RPMI8226 (cell line): ENCODE measurements at regions not wholly inside any gene's neighbourhood (a gene's known extent, or its start where the extent isn't known, plus 50 kb on each side); places are given as distances from the start of the nearest gene placed in this dataset.
"Not testable (repeated sequence)": the region's sequence is repeated elsewhere in the genome, so short reads cannot be mapped to it uniquely, and the experiment has no call there.

Experiments
- DNase-seq: peaks from one replicate; pipeline ENCODE4 v3.0.0-alpha.2; 2015

GRCh38 chr12:19726122-19726521 lies 286.8 kb downstream of the AEBP2 start:
- no peak for DNase-seq

- DNase-seq: no peak
Observed at GRCh38 chr12:19726592-19726991, 287.3 kb downstream of the AEBP2 start.

GRCh38 chr12:19737019-19737418 lies 297.7 kb downstream of the AEBP2 start:
- DNase-seq: no peak

DNA sequence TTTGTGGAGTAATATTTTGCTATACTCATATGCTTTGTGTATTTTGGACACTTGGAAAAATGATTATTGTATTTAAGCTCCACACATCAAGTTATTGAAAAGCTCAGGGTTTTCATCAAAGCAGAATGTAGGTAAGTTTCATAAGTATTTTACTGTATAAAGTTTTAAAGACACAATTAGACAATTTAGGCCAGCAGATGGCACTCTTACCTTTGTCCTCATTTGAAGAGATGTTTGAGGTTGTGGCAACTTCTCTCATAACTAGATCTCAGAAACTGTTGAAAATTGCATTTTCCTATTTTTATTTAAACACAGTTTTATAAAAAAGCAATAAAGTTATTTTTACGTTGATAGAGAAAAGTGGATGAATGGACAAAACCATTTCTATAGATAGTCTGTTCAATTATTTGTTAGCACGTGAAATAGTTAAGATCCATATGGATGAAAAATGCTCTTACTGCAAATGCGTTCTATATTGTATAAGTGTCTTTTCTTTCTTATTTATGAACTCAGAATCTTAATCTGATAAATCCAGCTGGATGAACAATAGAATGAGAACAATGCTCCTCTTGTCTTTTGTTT lies 300.0 kb downstream of the AEBP2 start:
- DNase-seq: peak; percentile 64

DNA sequence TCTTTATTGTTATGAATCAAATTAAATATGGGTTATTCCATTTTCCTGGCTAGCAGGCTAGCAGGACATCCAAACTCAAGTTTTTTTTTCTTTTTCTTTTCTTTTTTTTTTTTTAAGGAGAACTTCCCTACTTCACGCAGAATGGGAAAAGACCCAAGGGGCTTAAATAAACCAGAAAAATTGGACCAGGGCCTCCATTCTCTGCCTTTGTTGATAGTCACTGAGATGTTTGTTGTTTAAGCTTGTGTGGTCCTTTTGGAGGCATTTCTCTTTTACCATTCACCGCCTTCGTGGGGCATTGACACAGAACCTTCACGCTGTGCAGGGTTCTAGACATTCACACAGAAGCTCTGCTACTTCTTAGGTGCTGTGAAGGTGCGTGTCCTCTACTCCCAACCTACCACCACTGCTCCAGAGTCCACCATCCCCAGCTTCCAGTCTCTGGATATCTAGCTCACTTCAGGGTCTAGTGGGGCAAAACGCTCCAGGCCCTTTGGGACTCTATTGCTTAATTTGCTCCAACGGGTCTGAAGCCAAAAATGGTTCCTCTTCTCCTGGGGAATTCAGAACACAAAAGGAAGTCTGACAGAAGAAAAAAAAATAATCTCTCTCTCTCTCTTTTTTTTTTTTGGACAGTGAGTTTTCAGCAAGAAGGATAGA lies 301.3 kb downstream of the AEBP2 start:
- no peak for DNase-seq

DNA sequence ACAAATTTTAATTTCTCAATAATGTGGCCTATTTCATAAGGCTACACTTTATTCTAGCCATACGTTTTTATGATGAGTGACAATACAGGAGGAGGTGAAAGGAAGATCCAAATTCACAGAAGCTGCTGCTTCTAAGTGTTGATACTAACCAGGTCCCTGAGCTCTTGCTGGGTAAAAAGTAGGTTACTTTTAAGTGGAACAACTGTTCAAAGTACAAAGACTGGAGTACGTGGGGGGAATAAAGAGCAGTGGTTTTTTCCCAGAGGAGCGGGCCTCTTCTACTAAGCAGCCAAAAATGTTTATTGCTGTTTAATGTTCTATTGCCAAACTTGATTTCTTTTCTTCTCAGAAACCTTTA lies 301.8 kb downstream of the AEBP2 start:
- DNase-seq: no peak

DNA sequence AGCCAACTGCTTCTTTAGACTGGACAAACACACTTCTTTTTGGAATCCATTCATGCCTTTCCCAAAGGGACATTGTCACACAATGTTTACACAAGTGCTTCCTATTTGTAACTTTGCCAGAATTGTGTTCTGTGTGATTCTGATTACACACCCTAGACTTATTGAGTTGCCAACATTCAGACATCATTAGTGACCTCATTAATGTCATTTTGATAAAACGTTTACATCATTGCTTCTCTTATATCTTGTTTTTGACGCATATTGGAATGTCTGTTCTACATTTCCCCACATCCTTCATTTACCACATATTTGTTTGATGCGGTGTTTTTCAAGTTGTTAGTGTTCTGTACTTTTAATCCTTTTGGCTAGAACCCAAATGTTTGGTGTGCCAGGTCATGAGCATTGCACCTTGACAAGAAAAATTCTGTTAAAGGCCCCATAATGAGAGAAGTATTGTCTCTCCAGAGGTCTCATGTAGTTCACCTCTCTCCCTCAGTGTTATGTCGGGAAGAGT lies 305.5 kb downstream of the AEBP2 start:
- DNase-seq: no peak

- DNase-seq: no peak
Observed at GRCh38 chr12:19746471-19746870, 307.2 kb downstream of the AEBP2 start.

DNA sequence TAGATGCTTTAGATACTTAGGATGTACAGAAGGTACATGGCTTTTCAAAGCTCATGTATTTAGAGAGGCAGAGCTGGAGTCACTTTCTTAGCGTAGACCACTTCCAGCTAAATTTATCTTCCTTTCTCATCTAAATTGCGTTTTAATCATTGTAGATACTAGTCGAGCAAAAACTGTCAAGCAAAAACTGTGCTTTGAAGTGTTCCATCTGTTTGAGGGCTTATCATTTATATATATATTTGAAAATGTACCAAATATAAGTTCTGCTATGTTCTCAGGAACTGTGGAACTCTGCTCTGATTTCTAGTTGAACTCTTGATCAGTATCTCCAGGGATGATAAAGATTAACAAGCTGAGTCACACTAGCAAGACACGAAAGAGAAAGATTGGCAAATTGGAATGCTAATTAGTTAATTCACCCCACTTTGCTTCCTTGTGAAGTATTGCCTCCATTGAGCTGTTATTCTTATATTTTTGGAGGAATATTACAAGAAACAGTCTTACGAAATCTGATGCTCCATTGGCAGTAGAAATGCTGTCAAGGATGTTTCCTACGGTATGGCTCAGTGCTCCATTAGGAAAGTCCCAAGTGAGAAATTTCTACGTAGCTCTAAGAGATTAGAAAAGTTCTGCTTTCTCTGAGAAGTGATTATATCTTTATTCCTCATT lies 310.7 kb downstream of the AEBP2 start:
- DNase-seq: no peak

DNA sequence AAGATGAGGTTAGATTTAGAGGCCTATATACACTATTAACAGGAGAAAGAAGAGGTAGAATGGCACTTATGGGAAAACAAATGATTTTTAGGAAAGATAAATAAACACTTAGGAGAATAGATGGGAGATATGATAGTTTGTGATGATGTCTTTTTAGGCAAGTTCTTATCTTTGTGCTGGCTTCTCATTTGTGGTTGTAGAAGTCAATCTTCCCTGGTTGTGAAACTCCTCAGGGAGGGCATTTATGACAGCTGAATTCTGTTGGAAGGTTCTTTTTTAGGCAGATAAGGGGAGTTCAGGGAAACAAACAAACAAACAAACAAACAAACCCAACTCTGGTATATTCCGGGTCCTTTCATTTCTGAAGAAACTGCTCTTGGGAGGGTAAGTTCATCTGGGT lies 311.8 kb downstream of the AEBP2 start:
- no peak for DNase-seq

- DNase-seq: no peak
Observed at GRCh38 chr12:19752712-19753111, 313.4 kb downstream of the AEBP2 start.

- DNase-seq: no peak
Observed at GRCh38 chr12:19755136-19755535, 315.8 kb downstream of the AEBP2 start.

GRCh38 chr12:19757317-19757877 lies 318.1 kb downstream of the AEBP2 start:
- DNase-seq: peak; percentile 8

DNA sequence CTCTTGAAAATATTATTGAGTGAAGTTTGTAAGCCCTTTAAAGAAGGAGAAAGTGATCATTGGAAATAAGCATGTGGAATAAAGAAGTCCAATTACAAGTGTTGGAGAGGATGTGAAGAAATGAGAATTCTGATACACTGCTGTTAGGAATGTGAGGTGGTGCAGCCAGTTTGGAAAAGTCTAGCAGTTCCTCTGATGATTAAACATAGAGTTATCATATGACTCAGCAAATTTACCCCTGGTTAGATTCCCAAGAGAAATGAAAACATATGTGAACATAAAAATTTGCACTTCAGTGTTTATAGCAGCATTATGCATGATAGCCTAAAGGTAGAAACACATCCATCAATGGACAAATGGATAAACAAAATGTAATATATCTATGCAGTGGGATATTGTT lies 319.9 kb downstream of the AEBP2 start:
- DNase-seq: no peak

- no peak for DNase-seq
Observed at GRCh38 chr12:19760611-19761010, 321.3 kb downstream of the AEBP2 start.

DNA sequence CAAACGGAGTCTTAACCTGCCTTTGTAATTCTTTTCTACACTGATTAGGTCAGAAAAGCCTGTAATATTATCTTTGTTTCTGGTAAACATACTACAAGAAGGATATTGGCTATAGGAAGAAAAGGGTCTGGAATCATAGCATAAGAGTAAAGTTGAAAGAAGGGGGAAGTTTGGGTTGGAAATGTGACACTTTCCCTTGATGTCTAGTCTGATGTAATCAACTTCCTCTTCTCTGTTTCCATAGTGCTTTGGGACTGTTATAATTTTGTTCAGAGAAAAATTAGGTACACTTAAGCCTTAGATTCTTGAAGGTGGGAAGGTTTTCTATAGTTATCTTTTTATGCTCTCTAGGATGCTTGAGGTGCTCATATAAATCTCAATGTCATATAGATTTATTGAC lies 322.2 kb downstream of the AEBP2 start:
- no peak for DNase-seq

DNA sequence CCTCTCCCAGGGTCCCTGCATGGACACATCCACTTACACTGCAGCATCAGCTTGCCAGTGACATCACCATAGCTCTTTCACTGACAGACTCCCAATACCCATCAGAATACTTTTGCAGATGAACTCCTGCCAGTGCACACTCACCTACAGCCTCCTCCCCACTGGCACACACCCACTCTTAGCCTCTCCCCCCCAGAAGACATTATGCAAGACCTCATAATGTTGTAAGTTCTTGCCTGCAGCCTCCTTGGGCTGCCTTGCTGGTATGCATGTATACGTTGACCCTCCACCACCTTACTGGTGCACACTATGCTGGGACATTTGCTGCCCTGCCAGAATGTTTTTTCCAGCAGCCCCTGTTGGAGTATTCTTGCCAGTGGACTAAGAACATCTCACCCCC lies 324.2 kb downstream of the AEBP2 start:
- DNase-seq: no peak

DNA sequence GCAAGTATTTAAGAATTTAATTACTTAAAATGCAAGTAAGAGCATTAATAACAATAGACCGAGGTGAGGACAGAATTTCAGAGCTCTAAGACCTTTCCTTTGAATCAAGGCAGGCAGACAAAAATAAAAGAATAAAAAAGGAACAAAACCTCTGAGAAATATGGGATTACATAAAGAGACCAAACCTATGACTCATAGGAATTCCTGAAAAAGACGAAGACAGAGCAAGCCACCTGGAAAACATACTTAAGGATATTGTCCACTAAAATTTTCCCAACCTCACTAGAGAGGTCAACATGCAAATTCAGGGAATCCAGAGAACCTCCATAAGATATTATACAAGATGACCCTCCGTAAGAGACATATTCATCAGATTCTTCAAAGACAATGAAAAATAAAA lies 325.1 kb downstream of the AEBP2 start:
- DNase-seq: no peak

DNA sequence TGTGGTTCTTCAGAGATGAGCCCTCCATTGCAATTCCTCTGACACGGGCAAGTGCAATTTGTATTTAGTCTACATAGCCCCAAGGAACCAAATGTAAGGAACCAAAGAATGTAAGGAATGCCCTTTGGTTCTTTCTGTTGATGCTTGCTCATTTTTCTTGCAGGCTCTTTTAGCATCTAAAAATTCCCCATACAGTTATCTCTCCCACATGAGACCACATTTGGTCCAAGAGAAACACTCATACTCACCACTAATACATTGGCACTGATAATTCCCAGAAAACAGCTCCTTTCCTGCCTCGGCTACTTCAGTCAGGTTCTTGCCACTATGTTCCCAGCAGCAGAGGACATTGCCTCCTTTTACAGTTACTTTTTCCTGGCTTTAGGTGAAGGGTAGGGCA lies 332.6 kb downstream of the AEBP2 start:
- no peak for DNase-seq

- DNase-seq: no peak
Observed at GRCh38 chr12:19772776-19773175, 333.5 kb downstream of the AEBP2 start.

- no peak for DNase-seq
Observed at GRCh38 chr12:19775241-19775640, 335.9 kb downstream of the AEBP2 start.

DNA sequence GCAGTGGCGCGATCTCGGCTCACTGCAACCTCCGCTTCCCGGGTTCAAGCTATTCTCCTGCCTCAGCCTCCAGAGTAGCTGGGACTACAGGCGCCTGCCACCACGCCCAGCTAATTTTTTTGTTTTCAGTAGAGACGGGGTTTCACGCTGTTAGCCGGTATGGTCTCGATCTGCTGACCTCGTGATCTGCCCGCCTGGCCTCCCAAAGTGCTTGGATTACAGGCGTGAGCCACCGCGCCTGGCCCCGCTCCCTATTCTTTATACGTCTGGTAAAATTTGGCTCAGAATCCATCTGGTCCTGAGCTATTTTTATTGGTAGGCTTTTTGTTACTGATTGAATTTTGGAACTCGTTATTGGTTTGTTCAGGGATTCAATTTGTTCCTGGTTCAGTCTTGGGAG lies 336.7 kb downstream of the AEBP2 start:
- not testable (repeated sequence) for DNase-seq

DNA sequence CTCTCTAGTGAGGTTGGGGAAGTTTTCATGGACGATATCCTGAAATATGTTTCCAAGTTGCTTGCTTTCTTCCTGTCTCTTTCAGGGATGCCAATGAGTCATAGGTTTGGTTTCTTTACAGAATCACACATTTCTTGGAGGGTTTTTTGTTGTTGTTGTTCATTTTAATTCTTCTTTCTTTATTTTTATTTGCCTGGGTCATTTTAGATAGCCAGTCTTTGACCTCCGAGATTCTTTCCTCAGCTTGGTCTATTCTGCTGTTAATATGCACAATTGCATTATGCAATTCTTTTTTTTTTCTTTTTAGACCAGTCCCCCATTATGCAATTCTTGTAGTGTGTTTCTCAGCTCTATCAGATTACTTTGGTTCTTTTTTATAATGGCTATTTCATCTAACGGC lies 338.9 kb downstream of the AEBP2 start:
- DNase-seq: no peak

DNA sequence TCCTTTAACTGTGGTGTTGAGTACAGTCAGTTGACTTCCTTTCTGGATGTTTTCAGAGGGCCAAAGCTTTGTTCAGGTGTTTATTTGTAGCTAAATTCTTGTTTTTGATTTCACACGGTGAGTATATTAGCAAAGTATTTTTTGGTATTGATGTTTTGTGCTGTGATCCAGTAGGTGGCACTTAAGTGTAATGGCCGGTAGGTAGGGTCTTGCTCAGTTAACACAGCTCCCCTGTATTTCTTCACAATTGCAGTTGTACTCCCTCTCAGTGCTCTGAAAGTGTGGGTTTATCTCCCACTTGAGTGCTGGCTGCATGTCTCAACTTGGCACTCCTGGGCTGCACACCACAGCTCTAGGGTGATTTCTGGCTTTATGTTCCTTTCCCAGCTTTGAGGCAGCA lies 339.5 kb downstream of the AEBP2 start:
- DNase-seq: no peak
